CD14-positive monocyte (primary cell): ENCODE measurements at regions not wholly inside any gene's neighbourhood (a gene's known extent, or its start where the extent isn't known, plus 50 kb on each side); places are given as distances from the start of the nearest gene placed in this dataset.

Experiments
- DNase-seq, 3 donors: peaks; one replicate each; pipeline ENCODE4 v3.0.0-alpha.2; 2011 to 2022
- H2AFZ ChIP-seq: 2 replicates; pipeline ENCODE4 v1.6.0; 2012; ENCODE audit warnings: mild to moderate bottlenecking, low read depth, low read length, inconsistent platforms; ENCODE audit not compliant: insufficient read depth, poor library complexity, severe bottlenecking
- H3K27ac ChIP-seq, 2 donors: 1 replicate in 1 of 2; 2 replicates in 1 of 2; pipeline ENCODE4 v1.5.1; 2012 to 2013; ENCODE audit warnings: low read length in 2 of 2, control low read depth in 1 of 2, inconsistent platforms in 1 of 2, low read depth in 1 of 2, mild to moderate bottlenecking in 1 of 2
- H3K27me3 ChIP-seq, 2 donors: one replicate each; pipeline versions ENCODE4 v1.6.0 to v1.6.1; 2011 to 2013; ENCODE audit warnings: low read length in 2 of 2; ENCODE audit not compliant: control insufficient read depth in 2 of 2, insufficient read depth in 2 of 2
- H3K36me3 ChIP-seq, 2 donors: replicated peaks in 1 of 2; 1 replicate in 1 of 2; 2 replicates in 1 of 2; pipeline versions ENCODE4 v1.5.1 to v1.6.1; 2012 to 2013; ENCODE audit warnings: low read length in 2 of 2, control low read depth in 1 of 2, inconsistent platforms in 1 of 2, mild to moderate bottlenecking in 1 of 2; ENCODE audit not compliant: insufficient read depth in 2 of 2, control insufficient read depth in 1 of 2
- H3K4me1 ChIP-seq, 2 donors: 1 replicate in 1 of 2; 2 replicates in 1 of 2; pipeline versions ENCODE4 v1.5.1 to v1.6.1; 2012 to 2013; ENCODE audit warnings: low read length in 2 of 2, control low read depth in 1 of 2, inconsistent platforms in 1 of 2, mild to moderate bottlenecking in 1 of 2, moderate library complexity in 1 of 2; ENCODE audit not compliant: insufficient read depth in 2 of 2, control insufficient read depth in 1 of 2
- H3K4me2 ChIP-seq: replicated peaks from 2 replicates; pipeline ENCODE3; 2012; ENCODE audit warnings: low read length, moderate library complexity, mild to moderate bottlenecking; ENCODE audit not compliant: poor library complexity, severe bottlenecking; ENCODE audit errors: extremely low read depth
- H3K4me3 ChIP-seq, 3 experiments: fragments of 200-600 bp in 1 of 3; sonication (generic) in 1 of 3; replicated peaks in 1 of 3; 1 replicate in 2 of 3; 2 replicates in 1 of 3; pipeline ENCODE4 v1.5.1; 2011 to 2013; ENCODE audit warnings: low read length in 3 of 3, mild to moderate bottlenecking in 3 of 3, control low read depth in 2 of 3, low read depth in 2 of 3, inconsistent platforms in 1 of 3, moderate library complexity in 1 of 3
- H3K79me2 ChIP-seq: 2 replicates; pipeline ENCODE4 v1.6.0; 2012; ENCODE audit warnings: mild to moderate bottlenecking, control low read depth, inconsistent platforms, low read length, moderate library complexity; ENCODE audit not compliant: insufficient read depth
- H3K9ac ChIP-seq: 2 replicates; pipeline ENCODE4 v1.6.0; 2017; ENCODE audit warnings: low read length, mild to moderate bottlenecking; ENCODE audit not compliant: insufficient read depth, poor library complexity, severe bottlenecking
- H3K9me3 ChIP-seq, 2 donors: replicated peaks in 1 of 2; 1 replicate in 1 of 2; 2 replicates in 1 of 2; pipeline versions ENCODE4 v1.5.1 to v1.6.1; 2012 to 2013; ENCODE audit warnings: low read length in 2 of 2, control low read depth in 1 of 2; ENCODE audit not compliant: control insufficient read depth in 1 of 2, insufficient read depth in 1 of 2
- H4K20me1 ChIP-seq: 2 replicates; pipeline ENCODE4 v1.6.0; 2012; ENCODE audit warnings: mild to moderate bottlenecking, low read length, control low read depth, moderate library complexity; ENCODE audit not compliant: insufficient read depth
- H3K27ac Mint-ChIP-seq, 7 donors: one replicate each; pipeline ENCODE4 v1.8.0; 2020; ENCODE audit warnings: mild to moderate bottlenecking in 7 of 7, mixed read lengths in 7 of 7, moderate library complexity in 6 of 7, inconsistent platforms in 2 of 7
- H3K27me3 Mint-ChIP-seq, 3 donors: one replicate each; pipeline ENCODE4 v1.8.0; 2021 to 2022; ENCODE audit warnings: low read depth in 3 of 3, mild to moderate bottlenecking in 3 of 3, mixed read lengths in 3 of 3, moderate library complexity in 3 of 3, inconsistent platforms in 1 of 3
- H3K36me3 Mint-ChIP-seq, 2 donors: one replicate each; pipeline ENCODE4 v1.8.0; 2020; ENCODE audit warnings: mixed read lengths in 2 of 2, inconsistent platforms in 1 of 2, mild to moderate bottlenecking in 1 of 2
- H3K4me1 Mint-ChIP-seq: one replicate; pipeline ENCODE4 v1.8.0; 2020; ENCODE audit warnings: mild to moderate bottlenecking, mixed read lengths
- H3K4me3 Mint-ChIP-seq, 2 donors: one replicate each; pipeline ENCODE4 v1.8.0; 2020; ENCODE audit warnings: mild to moderate bottlenecking in 2 of 2, mixed read lengths in 2 of 2, moderate library complexity in 1 of 2
- H3K9me3 Mint-ChIP-seq, 7 donors: one replicate each; pipeline ENCODE4 v1.8.0; 2020 to 2022; ENCODE audit warnings: mixed read lengths in 7 of 7, mild to moderate bottlenecking in 6 of 7, moderate library complexity in 6 of 7, inconsistent platforms in 2 of 7
- WGBS: methylation state at CpG from one replicate; pipeline ENCODE4 v1.1.5; 2013; ENCODE audit warnings: missing lambda C conversion rate; ENCODE audit not compliant: insufficient coverage; 5-methylcytosine and 5-hydroxymethylcytosine counted together
- intact Hi-C, 2 donors: fragments of 100-400 bp; cut with micrococcal nuclease; formaldehyde crosslinking; loops; one replicate each; pipeline versions ENCODE4 v1.15.0 to v1.15.1; 2023
- TF ChIP-seq, protein P1 (sequence below): fragments of 200-600 bp; IDR thresholded peaks from one replicate; pipeline ENCODE4 v1.8.0; 2022; ENCODE audit warnings: antibody characterized with exemption, mild to moderate bottlenecking

DNA sequence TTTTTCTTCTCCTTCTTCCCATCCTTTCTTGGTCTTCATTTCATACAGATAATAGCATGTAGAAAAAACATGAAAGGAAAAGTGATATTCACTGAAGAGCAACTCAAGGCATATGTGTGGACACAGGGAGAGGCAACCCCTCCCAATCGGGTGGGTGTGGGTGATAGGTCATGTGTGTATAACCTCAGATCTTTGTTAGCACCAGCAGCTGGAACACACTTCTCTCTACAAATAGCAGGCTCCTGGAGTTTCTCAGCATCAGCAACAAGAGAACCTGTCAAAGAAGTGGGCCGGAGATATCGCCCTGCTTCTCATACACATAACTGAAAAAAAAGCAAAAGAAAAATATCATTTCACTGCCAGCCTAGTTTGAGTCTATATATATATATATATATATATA is 426.4 kb downstream of the DTWD2 start:
- H3K27me3 ChIP-seq = no peaks in the 10 kb centered on the region
- no peaks in the 10 kb centered on the region for H3K36me3 Mint-ChIP-seq
- no peak overlapping the region for H3K27ac Mint-ChIP-seq
- WGBS = no CpG with 5 or more reads among the region's 3 CpGs
- H3K27me3 Mint-ChIP-seq = peaks cover 2 to 5% (median 2%) of the 10 kb centered on the region in 3 donors
- H3K4me1 ChIP-seq = no peaks in the 10 kb centered on the region
- no peak overlapping the region for H3K9ac ChIP-seq
- H3K4me2 ChIP-seq = no peak overlapping the region
- peaks cover 4% of the 10 kb centered on the region for H3K4me1 Mint-ChIP-seq
- no peak overlapping the region for H3K4me3 Mint-ChIP-seq
- no peaks in the 10 kb centered on the region for H4K20me1 ChIP-seq
- peaks cover 0 to 6% (median 0%) of the 10 kb centered on the region in 7 donors for H3K9me3 Mint-ChIP-seq
- no peak for DNase-seq
- no peaks in the 10 kb centered on the region for H3K9me3 ChIP-seq
- no peaks in the 10 kb centered on the region for H3K36me3 ChIP-seq
- H3K4me3 ChIP-seq = no peak overlapping the region
- TF ChIP-seq, protein P1, sequence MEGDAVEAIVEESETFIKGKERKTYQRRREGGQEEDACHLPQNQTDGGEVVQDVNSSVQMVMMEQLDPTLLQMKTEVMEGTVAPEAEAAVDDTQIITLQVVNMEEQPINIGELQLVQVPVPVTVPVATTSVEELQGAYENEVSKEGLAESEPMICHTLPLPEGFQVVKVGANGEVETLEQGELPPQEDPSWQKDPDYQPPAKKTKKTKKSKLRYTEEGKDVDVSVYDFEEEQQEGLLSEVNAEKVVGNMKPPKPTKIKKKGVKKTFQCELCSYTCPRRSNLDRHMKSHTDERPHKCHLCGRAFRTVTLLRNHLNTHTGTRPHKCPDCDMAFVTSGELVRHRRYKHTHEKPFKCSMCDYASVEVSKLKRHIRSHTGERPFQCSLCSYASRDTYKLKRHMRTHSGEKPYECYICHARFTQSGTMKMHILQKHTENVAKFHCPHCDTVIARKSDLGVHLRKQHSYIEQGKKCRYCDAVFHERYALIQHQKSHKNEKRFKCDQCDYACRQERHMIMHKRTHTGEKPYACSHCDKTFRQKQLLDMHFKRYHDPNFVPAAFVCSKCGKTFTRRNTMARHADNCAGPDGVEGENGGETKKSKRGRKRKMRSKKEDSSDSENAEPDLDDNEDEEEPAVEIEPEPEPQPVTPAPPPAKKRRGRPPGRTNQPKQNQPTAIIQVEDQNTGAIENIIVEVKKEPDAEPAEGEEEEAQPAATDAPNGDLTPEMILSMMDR = no peak
- intact Hi-C loops = no loop called here
- no peak overlapping the region for H3K27ac ChIP-seq
- H3K79me2 ChIP-seq = no peaks in the 10 kb centered on the region
- H2AFZ ChIP-seq = no peak overlapping the region

DNA sequence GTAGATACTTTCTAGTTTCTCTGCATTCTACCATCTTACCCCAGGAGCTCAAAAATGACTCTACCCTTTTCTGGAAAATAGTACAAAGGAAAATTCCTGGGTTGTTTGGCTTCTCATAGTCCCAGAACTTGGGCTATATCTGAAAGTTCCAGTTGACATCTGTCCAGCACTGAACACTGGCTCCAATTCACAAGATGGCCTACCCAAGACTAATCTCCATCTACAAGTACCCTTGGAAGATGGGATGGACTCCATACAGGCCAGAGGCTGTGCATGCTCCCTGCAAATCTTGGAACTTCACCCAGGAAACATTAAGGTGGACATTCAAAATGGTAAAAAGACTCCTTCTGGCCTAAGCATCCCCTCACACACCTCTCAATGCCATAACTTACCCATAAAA is 427.1 kb downstream of the DTWD2 start:
- Mint-ChIP-seq H3K27me3 (peaks cover 2 to 6% (median 2%) of the 10 kb centered on the region in 3 donors), H3K4me3 (no peak overlapping the region), H3K36me3 (no peaks in the 10 kb centered on the region), H3K27ac (no peak overlapping the region), H3K4me1 (peaks cover 4% of the 10 kb centered on the region), H3K9me3 (peaks cover 0 to 6% (median 0%) of the 10 kb centered on the region in 7 donors)
- Histone ChIP-seq H3K27me3 (no peaks in the 10 kb centered on the region), H3K27ac (no peak overlapping the region), H3K36me3 (no peaks in the 10 kb centered on the region), H4K20me1 (no peaks in the 10 kb centered on the region), H3K9me3 (no peaks in the 10 kb centered on the region), H3K4me2 (no peak overlapping the region), H3K79me2 (no peaks in the 10 kb centered on the region), H3K4me1 (no peaks in the 10 kb centered on the region), H3K4me3 (no peak overlapping the region), H3K9ac (no peak overlapping the region), H2AFZ (no peak overlapping the region)
- TF ChIP-seq, protein P1 = no peak
- no peak for DNase-seq
- intact Hi-C loops = no loop called here
